ENCODE measurements at regions not wholly inside any gene's neighbourhood (a gene's known extent, or its start where the extent isn't known, plus 50 kb on each side); places are given as distances from the start of the nearest gene placed in this dataset.

GRCh38 chr2:156700681-156701080, 264.5 kb downstream of the GPD2 start:
- no peak for DNase-seq

GRCh38 chr2:156702541-156702940, 266.4 kb downstream of the GPD2 start:
- no peak for DNase-seq

- no peak for DNase-seq
These were observed 267.5 kb downstream of the GPD2 start for GRCh38 chr2:156703642-156704041.

- no peak for DNase-seq
These were observed 268.0 kb downstream of the GPD2 start for GRCh38 chr2:156704132-156704531.

- no peak for DNase-seq
These were observed 268.4 kb downstream of the GPD2 start for GRCh38 chr2:156704617-156705016.

GRCh38 chr2:156706576-156706975, 270.4 kb downstream of the GPD2 start:
- no peak for DNase-seq

GRCh38 chr2:156708051-156708450, 271.9 kb downstream of the GPD2 start:
- DNase-seq = no peak

- DNase-seq = no peak
These were observed 272.9 kb downstream of the GPD2 start for GRCh38 chr2:156709091-156709490.

GRCh38 chr2:156719036-156719435, 282.9 kb downstream of the GPD2 start:
- DNase-seq = no peak

- DNase-seq = no peak
These were observed 291.7 kb downstream of the GPD2 start for GRCh38 chr2:156727867-156728266.

- no peak for DNase-seq
These were observed 292.1 kb downstream of the GPD2 start for GRCh38 chr2:156728328-156728727.

GRCh38 chr2:156731506-156731905, 295.3 kb downstream of the GPD2 start:
- no peak for DNase-seq

GRCh38 chr2:156736950-156737349, 300.8 kb downstream of the GPD2 start:
- no peak for DNase-seq

- no peak for DNase-seq
These were observed 303.1 kb downstream of the GPD2 start for GRCh38 chr2:156739301-156739700.

- no peak for DNase-seq
These were observed 309.4 kb downstream of the GPD2 start for GRCh38 chr2:156745619-156746018.

- DNase-seq = no peak
These were observed 312.0 kb downstream of the GPD2 start for GRCh38 chr2:156748221-156748620.

GRCh38 chr2:156752042-156752441, 315.9 kb downstream of the GPD2 start:
- no peak for DNase-seq

GRCh38 chr2:156753766-156754165, 317.6 kb downstream of the GPD2 start:
- DNase-seq = no peak

GRCh38 chr2:156756516-156756915, 320.3 kb downstream of the GPD2 start:
- no peak for DNase-seq

GRCh38 chr2:156763174-156763573, 327.0 kb downstream of the GPD2 start:
- no peak for DNase-seq

GRCh38 chr2:156765043-156765442, 328.9 kb downstream of the GPD2 start:
- DNase-seq = no peak

- DNase-seq = no peak
These were observed 329.3 kb downstream of the GPD2 start for GRCh38 chr2:156765450-156765849.

- no peak for DNase-seq
These were observed 333.6 kb downstream of the GPD2 start for GRCh38 chr2:156769802-156770201.

- DNase-seq = no peak
These were observed 342.7 kb downstream of the GPD2 start for GRCh38 chr2:156778916-156779315.

- DNase-seq = no peak
These were observed 343.4 kb downstream of the GPD2 start for GRCh38 chr2:156779416-156780120.
